ENCODE measurements at regions not wholly inside any gene's neighbourhood (a gene's known extent, or its start where the extent isn't known, plus 50 kb on each side); places are given as distances from the start of the nearest gene placed in this dataset.

- TF ChIP-seq CTCF (conservative IDR thresholded peaks at IDR 0.05; ENCODE audit: low read depth, low read length) (no peak), EZH2 (IDR thresholded peaks at IDR 0.05; ENCODE audit: low read length, unreplicated experiment) (no peak)
Observed at GRCh38 chr3:70568626-70569025, 256.2 kb upstream of the MDFIC2 start.

Measured in PC-3 (cell line).